ENCODE measurements at regions not wholly inside any gene's neighbourhood (a gene's known extent, or its start where the extent isn't known, plus 50 kb on each side); places are given as distances from the start of the nearest gene placed in this dataset.
A peak's percentile ranks its signal among the peaks of the same experiment; 100 is the strongest.

DNA sequence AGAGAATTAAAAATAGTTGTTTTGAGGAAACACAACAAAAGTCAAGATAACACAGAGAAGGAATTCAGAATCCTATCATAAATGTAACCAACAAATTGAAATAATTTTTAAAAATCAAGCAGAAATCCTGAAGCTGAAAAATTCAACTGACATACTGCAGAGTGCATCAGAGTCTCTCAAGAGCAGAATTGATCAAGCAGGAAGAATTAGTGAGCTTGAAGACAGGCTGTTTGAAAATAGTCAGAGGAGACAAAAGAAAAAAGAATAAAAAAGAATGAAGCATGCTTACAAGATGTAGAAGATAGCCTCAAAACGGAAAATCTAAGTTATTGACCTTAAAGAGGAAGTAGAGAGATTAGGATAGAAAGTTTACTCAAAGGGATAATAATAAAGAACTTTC, 65.8 kb upstream of the PPP2R5C start:
- H3K27ac ChIP-seq, result no peak overlapping the region
- no peak for TF ChIP-seq ZFX (IDR thresholded peaks at IDR 0.05; ENCODE audit: borderline replicate concordance)
- no peak for TF ChIP-seq CTCF (IDR thresholded peaks at IDR 0.05)

DNA sequence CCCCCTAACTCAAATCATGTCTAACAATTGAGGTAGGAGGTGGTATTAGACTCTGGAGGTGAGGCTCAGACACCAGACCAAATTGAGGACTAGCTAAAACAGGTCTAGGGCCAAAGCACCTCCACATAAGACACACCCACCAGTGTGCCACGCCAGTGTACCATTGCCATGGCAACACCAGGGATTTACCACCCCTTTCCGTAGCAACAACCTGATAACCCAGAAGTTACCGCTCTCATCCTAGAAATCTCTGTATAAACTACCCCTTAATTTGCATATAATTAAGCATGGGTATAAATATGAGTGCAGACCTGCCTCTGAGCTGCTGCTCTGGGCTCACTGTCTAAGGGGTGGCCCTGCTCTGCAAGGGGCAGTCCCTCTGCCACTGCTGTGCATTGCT, 57.4 kb upstream of the PPP2R5C start:
- no peak overlapping the region for H3K27ac ChIP-seq
- TF ChIP-seq CTCF (IDR thresholded peaks at IDR 0.05) (no peak), ZFX (IDR thresholded peaks at IDR 0.05; ENCODE audit: borderline replicate concordance) (no peak)

DNA sequence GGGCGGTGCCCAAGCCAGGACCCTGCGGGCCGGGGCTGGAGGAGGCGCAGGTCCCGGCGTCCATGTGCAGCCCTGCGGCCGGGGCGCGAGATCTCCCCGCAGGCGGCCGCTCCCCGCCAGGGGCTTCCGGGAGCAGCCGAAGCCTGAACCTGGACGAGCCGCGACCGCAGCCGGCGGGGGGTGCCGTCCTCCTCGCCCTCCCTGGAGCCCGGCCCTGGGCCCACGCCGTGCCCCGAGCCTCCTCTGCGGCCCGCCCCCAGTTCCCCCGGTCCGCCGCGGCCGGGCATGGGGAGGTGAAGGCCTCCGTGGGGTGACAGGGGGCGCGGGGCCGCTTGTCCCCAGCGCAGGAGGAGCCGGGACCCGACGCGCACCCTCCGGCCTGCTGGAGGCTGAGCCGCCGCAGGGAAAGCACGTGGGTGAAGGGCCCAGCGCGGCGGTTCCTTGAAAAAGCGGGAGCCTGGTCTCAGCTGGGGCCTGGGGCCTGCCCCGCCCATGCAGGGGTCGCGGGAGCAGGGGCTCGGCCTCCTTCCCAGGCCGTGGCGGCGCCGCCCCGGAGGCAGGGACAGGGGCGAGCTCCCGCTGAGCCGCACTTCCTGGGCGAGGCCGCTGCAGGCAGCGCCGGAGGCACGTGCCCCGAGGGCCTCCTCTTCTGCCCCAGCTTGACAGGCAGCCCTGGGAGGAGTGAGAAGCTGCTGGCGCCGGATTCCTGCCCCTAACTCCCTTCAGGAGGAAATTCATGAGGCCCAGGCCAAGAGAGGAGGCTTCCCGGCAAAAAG, 55.6 kb upstream of the PPP2R5C start:
- H3K27ac ChIP-seq, result no peak overlapping the region
- TF ChIP-seq ZFX (IDR thresholded peaks at IDR 0.05; ENCODE audit: borderline replicate concordance), result no peak
- TF ChIP-seq CTCF (IDR thresholded peaks at IDR 0.05), result no peak

- TF ChIP-seq CTCF (IDR thresholded peaks at IDR 0.05) (no peak), ZFX (IDR thresholded peaks at IDR 0.05; ENCODE audit: borderline replicate concordance) (no peak)
- no peak overlapping the region for H3K27ac ChIP-seq
These were observed 54.9 kb upstream of the PPP2R5C start for GRCh38 chr14:101706509-101707067.

DNA sequence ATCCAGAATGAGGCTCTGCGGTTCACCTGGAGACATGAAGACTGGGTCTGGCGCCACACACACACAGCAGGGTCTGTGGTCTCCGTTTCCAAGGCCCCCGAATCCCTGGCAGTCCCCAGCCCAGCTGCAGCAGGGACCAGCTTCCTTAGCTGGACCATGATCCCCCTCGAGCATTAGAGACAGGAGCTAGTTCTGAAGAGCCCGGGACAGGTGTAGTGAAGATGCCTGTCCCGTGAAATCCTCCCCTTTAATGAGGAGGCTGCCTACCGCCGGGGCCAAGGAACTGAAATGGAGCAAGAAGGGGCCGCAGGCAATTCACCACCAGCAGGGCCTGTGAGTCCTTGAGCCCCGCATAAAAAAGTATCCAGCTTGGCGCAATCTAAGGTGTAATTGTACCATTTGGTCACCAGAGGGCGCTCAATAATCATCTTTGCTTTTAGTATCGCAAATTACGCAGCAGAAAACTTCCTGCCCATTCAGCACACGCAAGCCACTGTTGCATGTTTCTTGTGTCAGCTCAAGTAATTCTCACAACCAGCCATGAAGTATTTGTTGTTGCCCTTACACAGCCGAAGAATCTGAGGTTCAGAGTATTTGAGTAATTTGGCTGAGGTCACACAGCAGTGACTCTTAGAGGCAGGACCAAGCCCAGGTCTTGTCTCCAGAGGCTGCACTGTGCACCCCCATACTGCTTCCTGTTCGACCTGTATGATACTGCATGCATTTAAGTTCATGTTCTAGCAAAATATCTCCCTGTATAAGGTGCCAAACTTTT, 54.3 kb upstream of the PPP2R5C start:
- H3K27ac ChIP-seq, result no peak overlapping the region
- TF ChIP-seq ZFX (IDR thresholded peaks at IDR 0.05; ENCODE audit: borderline replicate concordance), result no peak
- TF ChIP-seq CTCF (IDR thresholded peaks at IDR 0.05), result peak; percentile 79

DNA sequence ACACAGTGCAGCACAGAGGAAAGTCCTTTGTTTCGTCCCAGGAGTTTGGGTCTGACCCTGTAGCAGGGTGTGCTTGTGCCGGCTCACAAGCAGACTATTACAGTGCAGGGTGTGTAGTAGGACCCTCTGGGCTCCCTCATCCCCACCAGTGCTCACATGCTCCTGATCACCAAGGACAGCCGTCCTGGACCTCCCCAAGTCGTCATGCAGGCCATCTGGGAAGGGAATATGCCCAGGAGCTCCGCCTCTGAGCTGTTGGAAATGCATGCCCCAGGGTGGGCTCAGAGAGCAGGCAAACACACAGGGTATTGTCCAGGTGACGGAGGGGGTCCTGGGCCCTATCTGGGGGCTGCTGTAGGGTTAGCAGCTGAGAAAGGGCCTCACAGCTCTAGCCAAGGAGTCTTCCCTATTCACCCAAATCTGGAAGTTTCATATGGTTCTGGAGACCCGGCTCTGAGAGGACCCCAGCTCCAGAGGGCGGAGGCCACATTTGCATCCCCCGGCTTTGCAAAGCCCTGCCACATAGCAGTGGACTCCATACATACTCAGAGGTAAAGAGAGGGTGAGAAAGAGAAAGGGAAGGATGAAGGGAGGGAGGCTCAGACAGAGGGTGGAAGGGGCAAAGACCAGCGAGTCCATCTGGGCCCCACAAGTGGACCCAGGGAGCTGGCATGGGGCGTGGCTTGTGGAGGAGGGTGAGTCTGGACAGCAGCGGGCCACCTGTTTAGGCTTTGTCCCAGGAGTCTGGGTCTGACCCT, 53.5 kb upstream of the PPP2R5C start:
- TF ChIP-seq ZFX (IDR thresholded peaks at IDR 0.05; ENCODE audit: borderline replicate concordance) (no peak), CTCF (IDR thresholded peaks at IDR 0.05) (no peak)
- H3K27ac ChIP-seq, result no peak overlapping the region

Measured in 22Rv1 (cell line).